Prostate gland (tissue), 2 donors: ENCODE measurements at regions not wholly inside any gene's neighbourhood (a gene's known extent, or its start where the extent isn't known, plus 50 kb on each side); places are given as distances from the start of the nearest gene placed in this dataset.

Source experiments
- DNase-seq: peaks from one replicate; pipeline ENCODE4 v3.0.0-alpha.2; 2019; ENCODE audit warnings: low spot score
- H3K27ac ChIP-seq, 2 donors: fragments of 200-600 bp; sonication (generic); 2 replicates each; pipeline ENCODE4 v1.5.1; 2017 to 2019
- H3K27me3 ChIP-seq: fragments of 200-600 bp; sonication (generic); replicated peaks from 2 replicates; pipeline ENCODE4 v1.5.1; 2019; ENCODE audit not compliant: insufficient read depth
- H3K36me3 ChIP-seq, 2 donors: fragments of 200-600 bp; sonication (generic); 1 replicate in 1 of 2; 2 replicates in 1 of 2; pipeline versions ENCODE4 v1.5.1 to v1.8.1; 2017 to 2019
- H3K4me1 ChIP-seq: fragments of 200-600 bp; sonication (generic); replicated peaks from 2 replicates; pipeline ENCODE4 v1.5.1; 2019
- H3K4me3 ChIP-seq, 2 donors: fragments of 200-600 bp; sonication (generic); 2 replicates each; pipeline ENCODE4 v1.5.1; 2017 to 2019
- H3K9me3 ChIP-seq: fragments of 200-600 bp; sonication (generic); 2 replicates; pipeline ENCODE4 v1.5.1; 2017
- CTCF ChIP-seq, 4 experiments: fragments of 200-600 bp in 2 of 4; fragments of 450-650 bp in 2 of 4; sonication (generic) in 2 of 4; IDR thresholded peaks; 1 replicate in 3 of 4; 2 replicates in 1 of 4; pipeline ENCODE4 v1.5.1; 2016 to 2019; ENCODE audit warnings: antibody characterized with exemption in 4 of 4, mild to moderate bottlenecking in 2 of 4, moderate library complexity in 2 of 4
- POLR2A ChIP-seq: fragments of 450-650 bp; IDR thresholded peaks from one replicate; pipeline ENCODE4 v1.6.1; 2016; ENCODE audit warnings: antibody characterized with exemption, mild to moderate bottlenecking
- POLR2AphosphoS5 ChIP-seq: sonication (generic); formaldehyde crosslinking; IDR thresholded peaks from one replicate; pipeline ENCODE4 v1.6.1; 2017; ENCODE audit warnings: antibody characterized with exemption
- WGBS: methylation state at CpG from one replicate; pipeline ENCODE4 v1.1.5; 2018; 5-methylcytosine and 5-hydroxymethylcytosine counted together
- intact Hi-C: fragments of 100-400 bp; cut with DNase I; formaldehyde crosslinking; loops from one replicate; pipeline ENCODE4 v1.14.2; 2022

- 73% methylated on average over 9 of the region's 9 CpGs for WGBS
- Histone ChIP-seq H3K27ac (no peak overlapping the region), H3K36me3 (no peaks in the 10 kb centered on the region), H3K27me3 (no peaks in the 10 kb centered on the region), H3K9me3 (no peaks in the 10 kb centered on the region), H3K4me1 (no peaks in the 10 kb centered on the region), H3K4me3 (no peak overlapping the region)
- intact Hi-C loops, result no loop called here
- TF ChIP-seq POLR2A, result no peak
- no peak for TF ChIP-seq CTCF (IDR thresholded peaks at IDR 0.05)
- TF ChIP-seq POLR2AphosphoS5, result no peak
- no peak for DNase-seq
Observed at GRCh38 chr11:4203603-4204360, 109.2 kb downstream of the RRM1 start.

GRCh38 chr11:4202749-4203148, 108.2 kb downstream of the RRM1 start:
- Histone ChIP-seq H3K27me3 (no peaks in the 10 kb centered on the region), H3K27ac (no peak overlapping the region), H3K36me3 (no peaks in the 10 kb centered on the region), H3K9me3 (no peaks in the 10 kb centered on the region), H3K4me3 (no peak overlapping the region), H3K4me1 (no peaks in the 10 kb centered on the region)
- DNase-seq, result no peak
- TF ChIP-seq CTCF (IDR thresholded peaks at IDR 0.05) (no peak), POLR2A (no peak), POLR2AphosphoS5 (no peak)
- intact Hi-C loops, result no loop called here

- Histone ChIP-seq H3K27ac (no peak overlapping the region), H3K9me3 (no peaks in the 10 kb centered on the region), H3K4me3 (no peak overlapping the region), H3K4me1 (no peaks in the 10 kb centered on the region), H3K27me3 (no peaks in the 10 kb centered on the region), H3K36me3 (no peaks in the 10 kb centered on the region)
- DNase-seq, result no peak
- intact Hi-C loops, result no loop called here
- TF ChIP-seq CTCF (IDR thresholded peaks at IDR 0.05) (no peak), POLR2A (no peak), POLR2AphosphoS5 (no peak)
- 87% methylated on average over 2 of the region's 2 CpGs for WGBS
Observed at GRCh38 chr11:4197112-4197511, 102.5 kb downstream of the RRM1 start.

GRCh38 chr11:4195909-4196308, 101.3 kb downstream of the RRM1 start:
- no peaks in the 10 kb centered on the region for H3K9me3 ChIP-seq
- H3K4me1 ChIP-seq, result no peaks in the 10 kb centered on the region
- 35% methylated on average over 2 of the region's 2 CpGs for WGBS
- no peaks in the 10 kb centered on the region for H3K27me3 ChIP-seq
- intact Hi-C loops, result no loop called here
- TF ChIP-seq POLR2A (no peak), POLR2AphosphoS5 (no peak), CTCF (IDR thresholded peaks at IDR 0.05) (no peak)
- no peak overlapping the region for H3K27ac ChIP-seq
- H3K36me3 ChIP-seq, result no peaks in the 10 kb centered on the region
- no peak for DNase-seq
- no peak overlapping the region for H3K4me3 ChIP-seq

- WGBS, result 98% methylated on average over 1 of the region's 1 CpG
Observed at GRCh38 chr11:4194889-4195288, 100.3 kb downstream of the RRM1 start.

More at GRCh38 chr11:4194889-4195288, 100.3 kb downstream of the RRM1 start:
- H3K9me3 ChIP-seq, result no peaks in the 10 kb centered on the region
- no peak overlapping the region for H3K4me3 ChIP-seq
- H3K27ac ChIP-seq, result no peak overlapping the region
- TF ChIP-seq CTCF (IDR thresholded peaks at IDR 0.05) (no peak), POLR2AphosphoS5 (no peak), POLR2A (no peak)
- H3K36me3 ChIP-seq, result no peaks in the 10 kb centered on the region
- no peaks in the 10 kb centered on the region for H3K4me1 ChIP-seq
- H3K27me3 ChIP-seq, result no peaks in the 10 kb centered on the region
- intact Hi-C loops, result no loop called here
- no peak for DNase-seq
